HepG2 (cell line): ENCODE measurements at regions not wholly inside any gene's neighbourhood (a gene's known extent, or its start where the extent isn't known, plus 50 kb on each side); places are given as distances from the start of the nearest gene placed in this dataset.

ENCODE experiments used
- DMAP1 ChIP-seq: IDR thresholded peaks from 2 replicates; pipeline ENCODE4 v1.6.1; 2016
- PBX2 ChIP-seq: IDR thresholded peaks from 2 replicates; pipeline ENCODE4 v1.6.1; 2016; ENCODE audit warnings: control low read depth
- TEAD2 ChIP-seq: sonication (generic); formaldehyde crosslinking; IDR thresholded peaks from 2 replicates; pipeline ENCODE4 v1.9.0; 2021; ENCODE audit warnings: missing genetic modification reagents
- ZBTB1 ChIP-seq: sonication (generic); formaldehyde crosslinking; IDR thresholded peaks from 2 replicates; pipeline ENCODE4 v1.4.0; 2020; ENCODE audit warnings: missing genetic modification reagents, borderline replicate concordance
- TF ChIP-seq, protein P1 (sequence below): sonication (generic); formaldehyde crosslinking; IDR thresholded peaks from 2 replicates; pipeline ENCODE4 v1.4.0; 2020; ENCODE audit warnings: low read depth, mild to moderate bottlenecking, missing genetic modification reagents
- TF ChIP-seq, protein P2 (sequence below): sonication (generic); formaldehyde crosslinking; IDR thresholded peaks from 2 replicates; pipeline ENCODE4 v1.8.1; 2023; ENCODE audit warnings: missing genetic modification reagents, inconsistent platforms, borderline replicate concordance

DNA sequence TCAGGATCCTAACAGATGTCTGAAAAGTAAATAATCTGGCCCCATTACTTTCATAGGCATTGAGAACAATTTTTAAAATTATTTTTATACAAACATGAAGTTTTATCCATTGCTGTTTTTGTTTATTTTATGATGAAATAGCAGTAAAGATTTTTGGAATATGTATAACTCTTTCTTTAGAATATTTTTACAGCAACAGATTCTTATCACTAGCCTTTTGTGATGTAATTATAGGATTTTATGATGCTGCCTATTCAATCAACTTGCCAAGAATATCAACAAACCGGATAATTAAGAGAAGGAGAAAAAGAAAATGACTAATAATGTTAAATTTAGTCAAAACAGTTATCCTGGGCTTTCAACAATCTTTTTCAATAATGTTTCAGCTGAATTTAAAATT lies 386.3 kb downstream of the ZIC1 start:
- TF ChIP-seq PBX2 (CRISPR knock-in tag), result no peak
- TF ChIP-seq, protein P1, sequence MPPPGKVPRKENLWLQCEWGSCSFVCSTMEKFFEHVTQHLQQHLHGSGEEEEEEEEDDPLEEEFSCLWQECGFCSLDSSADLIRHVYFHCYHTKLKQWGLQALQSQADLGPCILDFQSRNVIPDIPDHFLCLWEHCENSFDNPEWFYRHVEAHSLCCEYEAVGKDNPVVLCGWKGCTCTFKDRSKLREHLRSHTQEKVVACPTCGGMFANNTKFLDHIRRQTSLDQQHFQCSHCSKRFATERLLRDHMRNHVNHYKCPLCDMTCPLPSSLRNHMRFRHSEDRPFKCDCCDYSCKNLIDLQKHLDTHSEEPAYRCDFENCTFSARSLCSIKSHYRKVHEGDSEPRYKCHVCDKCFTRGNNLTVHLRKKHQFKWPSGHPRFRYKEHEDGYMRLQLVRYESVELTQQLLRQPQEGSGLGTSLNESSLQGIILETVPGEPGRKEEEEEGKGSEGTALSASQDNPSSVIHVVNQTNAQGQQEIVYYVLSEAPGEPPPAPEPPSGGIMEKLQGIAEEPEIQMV (CRISPR knock-in tag), result no peak
- no peak for TF ChIP-seq ZBTB1
- TF ChIP-seq DMAP1 (CRISPR knock-in tag), result no peak
- TF ChIP-seq, protein P2, sequence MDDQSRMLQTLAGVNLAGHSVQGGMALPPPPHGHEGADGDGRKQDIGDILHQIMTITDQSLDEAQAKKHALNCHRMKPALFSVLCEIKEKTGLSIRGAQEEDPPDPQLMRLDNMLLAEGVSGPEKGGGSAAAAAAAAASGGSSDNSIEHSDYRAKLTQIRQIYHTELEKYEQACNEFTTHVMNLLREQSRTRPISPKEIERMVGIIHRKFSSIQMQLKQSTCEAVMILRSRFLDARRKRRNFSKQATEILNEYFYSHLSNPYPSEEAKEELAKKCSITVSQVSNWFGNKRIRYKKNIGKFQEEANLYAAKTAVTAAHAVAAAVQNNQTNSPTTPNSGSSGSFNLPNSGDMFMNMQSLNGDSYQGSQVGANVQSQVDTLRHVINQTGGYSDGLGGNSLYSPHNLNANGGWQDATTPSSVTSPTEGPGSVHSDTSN (CRISPR knock-in tag), result no peak
- TF ChIP-seq TEAD2 (CRISPR knock-in tag), result no peak
